GM19463 (cell line): ENCODE measurements at regions not wholly inside any gene's neighbourhood (a gene's known extent, or its start where the extent isn't known, plus 50 kb on each side); places are given as distances from the start of the nearest gene placed in this dataset.

ENCODE experiments used
- ATAC-seq: cut with Tn5 transposase; IDR thresholded peaks from one replicate; pipeline ENCODE4 v1.9.1; 2021; ENCODE audit warnings: mild to moderate bottlenecking, moderate library complexity; ENCODE audit not compliant: unreplicated experiment

GRCh38 chr10:118537623-118538022 lies 57.8 kb downstream of the PRLHR start:
- no peak for ATAC-seq

DNA sequence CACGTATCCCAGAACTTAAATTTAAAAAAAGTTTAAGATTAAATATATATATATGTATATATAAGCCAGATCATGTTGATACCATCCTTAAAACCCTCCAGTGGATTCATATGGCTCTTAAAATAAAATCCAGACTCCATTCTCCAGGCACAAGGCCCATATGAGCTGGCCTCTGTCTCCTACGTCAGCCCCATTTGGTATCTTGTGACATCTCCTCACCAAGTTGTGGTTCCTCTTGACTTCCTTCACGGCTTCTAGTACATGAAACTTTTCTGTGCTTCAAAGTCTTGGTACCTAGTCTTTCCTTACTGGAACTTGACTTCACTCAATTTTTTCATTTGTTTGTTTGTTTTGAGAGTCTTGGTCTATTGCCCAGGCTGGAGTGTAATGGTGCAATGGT lies 61.3 kb downstream of the PRLHR start:
- no peak for ATAC-seq

- ATAC-seq: no peak
These were observed 64.2 kb downstream of the PRLHR start for GRCh38 chr10:118531105-118531852.

DNA sequence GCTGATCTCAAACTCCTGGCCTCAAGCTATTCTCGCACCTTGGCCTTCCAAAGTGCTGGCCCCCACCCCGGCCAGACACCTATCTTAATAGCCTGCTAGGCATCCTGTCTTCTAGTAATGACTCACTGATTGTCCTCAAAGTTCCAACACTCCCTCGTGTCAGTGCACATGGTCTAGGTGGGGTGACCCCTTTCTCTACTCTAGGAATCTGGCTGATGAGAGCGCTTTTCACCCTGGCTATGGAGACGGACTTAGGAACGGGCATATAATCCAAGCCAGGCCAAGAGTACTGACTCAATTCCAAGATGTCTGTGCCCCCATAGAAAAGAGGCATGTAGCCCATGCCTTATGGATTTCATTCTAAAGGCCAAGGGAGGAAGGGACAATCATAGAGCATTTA lies 67.0 kb downstream of the PRLHR start:
- ATAC-seq: no peak

DNA sequence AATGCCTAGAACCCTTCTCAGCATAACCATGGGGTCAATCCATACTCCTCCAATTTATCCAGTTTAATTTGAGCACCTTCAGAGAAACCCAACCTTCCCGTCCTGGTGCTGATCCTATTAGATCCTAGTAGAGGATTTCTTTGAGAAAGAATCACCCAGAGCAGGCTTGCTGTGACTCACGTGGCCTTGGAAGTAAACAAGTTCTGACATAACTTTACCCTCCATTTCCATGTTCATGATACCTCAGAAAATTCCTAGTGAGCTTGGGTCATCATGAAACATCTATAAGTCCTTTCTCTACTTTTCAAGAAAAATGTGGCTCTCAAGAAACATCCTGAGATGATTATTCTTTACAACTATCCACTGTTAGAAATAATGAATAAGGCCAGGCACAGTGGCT lies 71.7 kb downstream of the PRLHR start:
- ATAC-seq: no peak

- ATAC-seq: no peak
These were observed 72.5 kb downstream of the PRLHR start for GRCh38 chr10:118522791-118523498.

DNA sequence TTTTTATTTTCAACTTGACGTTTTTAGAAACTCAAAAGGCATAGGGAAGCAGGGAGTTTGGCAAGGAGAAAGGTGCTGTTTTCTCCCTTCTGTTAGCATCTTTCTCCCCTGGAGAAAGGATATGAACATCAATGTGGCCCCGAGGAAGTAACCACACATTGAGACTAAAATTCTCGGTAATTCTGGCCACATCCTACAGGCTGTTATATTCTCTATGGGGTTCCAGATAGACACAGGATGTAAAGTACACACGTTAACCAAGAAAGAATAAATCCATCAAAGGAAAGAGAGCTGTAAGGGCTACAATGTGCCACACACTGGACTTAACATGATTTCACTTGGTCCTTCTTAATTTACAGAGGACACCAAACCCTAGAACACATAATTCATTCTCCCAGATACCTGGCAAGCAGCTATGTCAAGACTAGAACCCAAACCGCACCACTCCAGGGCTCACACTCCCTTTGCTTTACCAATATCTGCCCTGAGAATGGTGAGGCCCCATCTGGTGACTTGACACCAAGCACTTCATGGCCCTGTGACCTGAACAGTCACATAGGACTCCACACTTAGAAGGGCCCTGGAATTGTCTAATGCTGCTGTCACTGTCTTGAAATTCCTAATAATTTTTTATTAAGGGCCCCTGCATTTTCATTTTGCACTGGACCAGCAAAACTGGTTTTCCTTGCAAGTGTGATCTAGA lies 73.9 kb downstream of the PRLHR start:
- no peak for ATAC-seq

- ATAC-seq: no peak
These were observed 75.2 kb downstream of the PRLHR start for GRCh38 chr10:118520116-118520742.

GRCh38 chr10:118518095-118518494 lies 77.4 kb downstream of the PRLHR start:
- ATAC-seq: no peak

- no peak for ATAC-seq
These were observed 78.7 kb downstream of the PRLHR start for GRCh38 chr10:118516716-118517115.

DNA sequence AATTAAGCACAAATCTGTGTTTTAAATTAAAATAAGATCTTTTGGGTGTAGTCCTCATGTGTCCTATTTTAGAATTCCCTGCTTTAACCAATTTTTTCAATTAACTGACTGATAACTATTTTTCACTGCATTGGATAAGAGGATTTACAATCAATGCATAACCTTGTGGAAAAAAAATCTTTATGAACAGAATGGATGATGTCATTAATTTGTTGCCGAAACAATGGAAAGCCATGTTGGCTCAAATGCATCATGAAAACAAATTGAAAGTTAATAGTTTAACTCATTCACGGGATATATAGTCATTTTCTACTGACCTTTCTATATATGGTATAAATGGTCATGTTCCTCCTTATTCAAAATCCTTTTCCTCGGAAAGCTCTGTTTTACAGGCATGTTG lies 82.3 kb downstream of the PRLHR start:
- ATAC-seq: no peak

GRCh38 chr10:118511711-118512110 lies 83.7 kb downstream of the PRLHR start:
- ATAC-seq: no peak

GRCh38 chr10:118508863-118509262 lies 86.6 kb downstream of the PRLHR start:
- no peak for ATAC-seq

- ATAC-seq: no peak
These were observed 87.1 kb downstream of the PRLHR start for GRCh38 chr10:118508355-118508754.

DNA sequence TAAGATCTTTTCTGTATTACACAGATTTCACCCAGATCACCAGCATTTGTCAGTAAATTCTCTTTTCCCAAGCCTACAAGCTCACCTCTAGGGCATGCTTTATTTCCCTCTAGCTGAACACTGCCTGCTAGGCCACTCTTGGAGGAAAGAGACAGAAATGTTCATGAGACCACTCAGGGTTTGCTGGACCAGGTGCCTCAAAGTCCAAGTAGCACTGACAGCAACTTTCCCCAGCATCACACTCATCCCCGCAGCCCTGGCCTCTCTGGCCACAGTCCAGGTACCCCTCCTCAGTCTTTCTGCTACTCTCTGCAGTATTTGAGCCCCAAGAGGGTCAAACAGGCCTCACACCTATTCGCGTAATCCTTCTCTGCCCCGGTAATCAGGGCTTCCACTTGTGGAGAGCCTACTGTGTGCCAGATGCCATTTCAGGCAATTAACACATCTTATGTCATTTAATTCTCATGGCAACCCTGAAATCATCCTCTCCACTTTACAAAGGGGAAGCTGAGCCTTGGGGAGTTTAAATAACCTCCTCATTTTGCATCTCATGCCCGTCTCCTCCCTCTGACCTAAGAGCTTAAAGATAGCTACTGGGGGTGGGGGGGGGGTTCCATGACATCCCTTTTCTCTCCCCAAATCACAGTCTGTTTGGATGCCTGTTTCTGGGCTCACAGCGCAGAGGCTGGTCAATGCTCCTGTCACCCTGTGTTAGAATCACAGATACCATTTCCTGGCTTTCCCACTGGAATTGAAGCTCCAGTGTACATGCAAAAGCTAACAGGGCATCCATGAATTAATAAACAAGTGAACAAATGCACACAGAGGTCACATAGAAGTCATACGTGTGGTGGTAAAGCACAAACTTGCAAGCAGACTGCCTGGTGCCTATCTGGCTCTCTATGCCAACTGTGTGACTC lies 88.5 kb downstream of the PRLHR start:
- no peak for ATAC-seq

- ATAC-seq: no peak
These were observed 90.1 kb downstream of the PRLHR start for GRCh38 chr10:118505363-118505762.

DNA sequence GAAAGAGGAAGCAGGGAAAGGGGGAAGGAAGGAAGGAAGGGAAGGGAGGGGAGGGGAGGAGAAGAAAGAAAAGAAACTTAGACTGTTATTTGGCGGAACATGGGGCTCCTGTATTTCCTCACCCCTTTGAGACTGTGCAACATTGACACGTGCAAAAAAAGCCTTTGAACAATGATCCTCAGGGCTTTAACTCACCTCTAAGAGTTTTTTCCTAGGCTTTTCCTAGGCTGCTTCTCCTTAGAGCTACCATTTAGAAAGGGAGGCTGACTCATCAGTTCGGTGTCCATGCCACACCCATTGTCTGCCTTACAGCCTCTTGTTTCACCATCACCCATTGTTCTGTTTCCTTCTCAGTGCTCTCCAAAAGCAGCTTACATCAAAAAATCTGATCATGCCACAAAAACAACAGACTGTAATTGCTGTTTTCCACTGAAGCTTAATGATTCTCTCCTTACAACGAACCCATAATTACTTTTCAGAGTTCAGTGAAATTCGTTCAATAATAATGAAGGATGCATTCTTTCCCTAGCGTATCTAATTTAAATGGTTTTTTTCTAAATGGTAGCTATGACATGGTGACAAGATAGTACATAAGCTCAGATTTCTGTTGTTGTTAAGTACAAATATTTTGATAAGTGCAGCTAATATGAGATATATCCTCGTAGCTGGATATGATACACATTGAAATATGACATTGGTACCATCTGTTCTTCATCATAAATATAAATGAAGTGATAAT lies 90.8 kb downstream of the PRLHR start:
- no peak for ATAC-seq

- ATAC-seq: no peak
These were observed 91.4 kb downstream of the PRLHR start for GRCh38 chr10:118504044-118504443.

- no peak for ATAC-seq
These were observed 92.3 kb downstream of the PRLHR start for GRCh38 chr10:118503192-118503591.
